ENCODE measurements at regions not wholly inside any gene's neighbourhood (a gene's known extent, or its start where the extent isn't known, plus 50 kb on each side); places are given as distances from the start of the nearest gene placed in this dataset.
"Not testable (repeated sequence)": the region's sequence is repeated elsewhere in the genome, so short reads cannot be mapped to it uniquely, and the experiment has no call there.

DNA sequence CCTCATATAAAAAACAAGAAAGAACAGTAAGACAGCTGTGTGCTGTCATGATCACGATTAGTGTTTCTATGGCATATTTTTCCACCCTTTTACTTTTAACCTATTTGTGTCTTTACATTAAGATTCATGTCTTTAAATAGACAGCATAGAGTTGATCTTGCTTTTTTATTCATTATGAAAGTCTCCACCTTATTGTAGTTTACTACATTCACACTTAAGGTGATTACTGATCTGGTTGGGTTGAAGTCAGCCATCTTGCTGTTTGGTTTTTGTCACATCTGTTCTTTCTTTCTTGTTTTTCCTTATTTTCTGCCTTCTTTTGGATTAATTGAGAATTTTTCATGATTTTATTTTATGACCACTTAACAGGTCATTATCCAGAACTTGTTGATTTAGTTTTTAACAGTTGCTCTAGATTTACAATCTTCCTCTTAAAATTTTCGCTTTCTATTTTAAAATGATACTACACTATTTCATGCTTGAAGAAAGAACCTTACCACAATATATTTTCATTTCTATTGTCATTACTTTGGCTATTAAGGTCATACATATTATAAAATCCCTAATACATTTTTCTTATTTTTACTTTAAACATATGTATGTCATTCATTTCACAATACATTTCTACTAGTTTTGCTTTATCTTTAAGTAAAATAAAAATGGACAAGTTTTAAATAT lies 292.5 kb downstream of the SH3GL2 start:
- Mint-ChIP-seq H3K36me3 (ENCODE audit: low read depth) (no peaks in the 10 kb centered on the region), H3K4me3 (no peak overlapping the region), H3K4me1 (ENCODE audit: low read depth) (no peaks in the 10 kb centered on the region), H3K27ac (no peak overlapping the region), H3K9me3 (peaks cover 17% of the 10 kb centered on the region), H3K27me3 (no peaks in the 10 kb centered on the region)
- intact Hi-C loops (cut with micrococcal nuclease), result loop anchor here (10.0 kb wide), 1 partner anchor 53 kb away; no protein-coding TSS in a partner anchor

DNA sequence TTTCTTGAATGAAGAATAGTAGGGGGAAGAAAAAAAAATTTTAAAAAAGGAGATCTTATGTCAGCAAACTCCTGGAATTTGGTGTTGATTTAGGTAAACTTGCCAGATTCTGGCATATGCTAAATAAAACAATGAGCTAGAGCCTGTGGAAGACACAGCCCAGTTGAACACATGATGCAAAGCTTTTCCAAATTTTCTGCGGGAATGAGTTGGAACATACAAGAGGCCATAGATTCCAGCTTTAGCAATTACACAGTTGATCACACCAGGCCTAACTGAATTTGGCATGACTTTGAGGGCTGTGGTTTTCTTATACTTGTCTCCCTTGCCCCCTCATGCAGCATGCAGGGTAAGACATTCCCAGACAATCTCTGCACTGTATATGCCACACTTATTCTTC lies 297.0 kb downstream of the SH3GL2 start:
- Mint-ChIP-seq H3K36me3 (ENCODE audit: low read depth) (no peaks in the 10 kb centered on the region), H3K27ac (no peak overlapping the region), H3K27me3 (no peaks in the 10 kb centered on the region), H3K9me3 (peaks cover 17% of the 10 kb centered on the region), H3K4me1 (ENCODE audit: low read depth) (no peaks in the 10 kb centered on the region), H3K4me3 (no peak overlapping the region)
- intact Hi-C loops (cut with micrococcal nuclease), result loop anchor here (10.0 kb wide), 1 partner anchor 49 kb away; no protein-coding TSS in a partner anchor

DNA sequence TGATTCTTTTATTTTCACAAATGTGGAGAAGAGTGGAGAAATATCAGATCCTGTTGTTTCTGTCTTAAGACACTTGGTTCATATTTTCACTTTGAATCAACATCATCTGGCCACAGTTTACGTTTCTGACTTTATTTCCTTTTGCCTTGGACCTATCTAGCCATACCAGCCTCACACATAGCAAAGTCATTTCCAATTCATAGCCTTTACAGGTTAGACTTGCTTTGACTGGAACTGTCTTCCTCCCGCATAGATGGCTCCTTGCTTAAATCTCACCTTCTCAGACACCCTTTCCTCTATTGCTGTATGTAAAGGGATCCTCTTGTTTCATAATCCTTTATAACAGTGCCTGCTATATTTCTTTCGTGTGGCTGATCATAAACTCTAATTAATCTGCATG lies 297.8 kb downstream of the SH3GL2 start:
- Mint-ChIP-seq H3K27ac (no peak overlapping the region), H3K4me3 (no peak overlapping the region), H3K9me3 (peaks cover 17% of the 10 kb centered on the region), H3K27me3 (no peaks in the 10 kb centered on the region), H3K4me1 (ENCODE audit: low read depth) (no peaks in the 10 kb centered on the region), H3K36me3 (ENCODE audit: low read depth) (no peaks in the 10 kb centered on the region)
- intact Hi-C loops (cut with micrococcal nuclease), result loop anchor here (10.0 kb wide), 1 partner anchor 48 kb away; no protein-coding TSS in a partner anchor

DNA sequence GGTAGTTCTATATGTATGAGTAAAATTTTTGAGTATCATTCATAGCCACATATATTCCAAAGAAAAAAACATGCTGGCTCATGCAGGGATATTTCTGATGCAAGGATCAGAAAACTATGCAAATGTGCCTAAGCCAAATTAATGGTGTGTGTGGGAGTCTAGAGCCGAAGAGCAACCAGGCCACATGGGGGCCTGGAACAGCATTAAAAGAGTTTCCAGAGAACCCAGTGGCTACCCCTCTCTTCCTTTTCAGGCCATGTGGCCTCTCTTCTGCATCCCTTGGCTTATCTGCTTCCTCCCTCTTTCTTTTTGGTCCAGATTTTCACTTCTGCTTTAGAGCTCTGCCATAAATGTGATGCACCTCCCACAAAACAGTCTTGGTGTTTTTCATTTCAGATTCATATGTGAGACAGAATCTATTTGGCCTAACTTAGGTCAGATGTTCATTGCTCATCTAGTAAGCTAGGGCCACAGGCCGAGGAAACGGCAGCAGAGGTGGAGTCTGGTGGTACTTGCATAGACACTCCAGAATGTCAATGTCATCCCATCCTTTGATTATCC lies 300.0 kb downstream of the SH3GL2 start:
- no peaks in the 10 kb centered on the region for H3K27me3 Mint-ChIP-seq
- H3K36me3 Mint-ChIP-seq (ENCODE audit: low read depth), result no peaks in the 10 kb centered on the region
- no peak overlapping the region for H3K4me3 Mint-ChIP-seq
- H3K9me3 Mint-ChIP-seq, result peaks cover 9% of the 10 kb centered on the region
- no peaks in the 10 kb centered on the region for H3K4me1 Mint-ChIP-seq (ENCODE audit: low read depth)
- no peak overlapping the region for H3K27ac Mint-ChIP-seq
- intact Hi-C loops (cut with micrococcal nuclease), result loop anchor here (10.0 kb wide), 1 partner anchor 46 kb away; no protein-coding TSS in a partner anchor

DNA sequence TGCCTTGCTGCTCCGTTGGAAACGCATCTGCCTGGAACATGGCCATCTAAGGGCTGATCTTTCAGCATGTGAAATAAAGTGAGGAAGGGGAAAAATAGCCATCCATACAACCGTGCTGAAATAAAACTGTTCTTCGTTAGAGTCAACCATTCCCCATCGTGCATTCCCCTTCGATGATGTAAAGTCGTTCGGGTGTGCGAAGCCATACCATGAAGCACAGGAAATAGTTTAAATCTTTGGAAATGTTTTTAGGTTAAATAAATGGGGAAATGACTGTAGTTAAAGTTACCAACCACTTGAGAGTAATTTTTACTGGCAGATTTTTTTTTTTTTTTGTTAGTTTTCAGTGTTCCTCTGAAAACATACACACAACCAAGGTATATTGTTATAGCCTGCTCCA lies 302.5 kb downstream of the SH3GL2 start:
- Mint-ChIP-seq H3K4me1 (ENCODE audit: low read depth) (no peaks in the 10 kb centered on the region), H3K27me3 (no peaks in the 10 kb centered on the region), H3K27ac (no peak overlapping the region), H3K4me3 (no peak overlapping the region), H3K9me3 (no peaks in the 10 kb centered on the region), H3K36me3 (ENCODE audit: low read depth) (no peaks in the 10 kb centered on the region)
- intact Hi-C loops (cut with micrococcal nuclease), result loop anchor here (10.0 kb wide), 1 partner anchor 57 kb away; no protein-coding TSS in a partner anchor

DNA sequence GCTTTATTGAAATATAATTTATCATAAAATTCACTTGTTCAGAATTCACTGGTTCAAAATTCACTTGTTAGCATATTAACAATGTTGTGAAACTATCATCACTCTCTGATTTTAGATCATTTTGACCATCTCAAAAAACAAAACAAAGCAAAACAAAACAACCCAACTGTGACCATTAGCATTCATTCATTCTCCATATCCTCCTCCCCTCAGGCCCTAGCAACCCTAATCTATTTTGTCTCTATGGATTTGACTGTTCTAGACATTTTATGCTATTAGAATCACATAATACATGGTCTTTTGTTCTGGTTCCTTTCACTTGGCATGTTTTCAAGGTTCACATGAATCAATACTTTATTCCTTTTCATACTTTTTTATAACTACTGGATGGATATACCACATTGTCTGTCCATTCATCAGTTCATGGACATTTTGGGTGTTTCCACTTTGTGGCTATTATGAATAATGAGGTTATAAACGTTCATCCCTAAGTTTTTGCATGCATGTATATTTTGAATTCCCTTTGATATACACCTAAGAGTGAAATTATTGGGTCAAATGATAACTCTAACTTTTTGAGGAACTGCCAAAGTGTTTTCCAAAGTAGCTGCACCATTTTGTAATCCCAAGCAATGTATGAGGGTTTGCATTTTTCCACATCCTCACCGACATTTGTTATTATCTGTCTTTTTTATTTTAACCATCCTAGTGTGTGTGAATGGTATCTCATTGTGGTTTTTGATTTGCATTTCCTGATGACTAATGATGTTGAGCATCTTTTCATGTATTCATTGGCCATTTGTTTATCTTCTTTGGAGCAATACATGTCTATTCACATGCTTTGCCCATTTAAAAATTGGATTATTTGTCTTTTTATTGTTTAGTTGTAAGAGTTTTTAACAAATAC lies 304.1 kb downstream of the SH3GL2 start:
- Mint-ChIP-seq H3K4me3 (no peak overlapping the region), H3K4me1 (ENCODE audit: low read depth) (no peaks in the 10 kb centered on the region), H3K27me3 (no peaks in the 10 kb centered on the region), H3K27ac (no peak overlapping the region), H3K9me3 (no peaks in the 10 kb centered on the region), H3K36me3 (ENCODE audit: low read depth) (no peaks in the 10 kb centered on the region)
- intact Hi-C loops (cut with micrococcal nuclease), result loop anchor here (10.0 kb wide), 1 partner anchor 58 kb away; no protein-coding TSS in a partner anchor

DNA sequence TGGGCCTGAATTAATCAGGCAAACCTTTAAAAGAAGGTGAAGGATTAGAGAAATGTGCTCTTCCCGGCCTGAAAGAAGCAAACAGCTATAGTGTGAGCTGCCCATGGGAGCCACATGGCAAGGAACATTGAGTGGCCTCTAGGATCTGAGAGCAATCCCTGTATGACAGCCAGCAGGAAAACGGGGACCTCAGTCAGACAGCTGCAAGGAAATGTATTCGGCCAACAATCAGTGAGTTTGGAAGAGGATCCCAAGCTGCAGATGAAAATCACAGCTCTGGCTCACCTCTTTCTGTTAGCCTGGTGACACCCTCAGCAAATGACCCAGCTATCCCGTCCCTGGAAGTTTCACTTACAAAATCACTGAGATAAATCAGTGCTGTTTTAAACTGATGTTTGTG lies 309.2 kb downstream of the SH3GL2 start:
- intact Hi-C loops (cut with micrococcal nuclease), result loop anchor here (10.0 kb wide), 1 partner anchor 63 kb away; no protein-coding TSS in a partner anchor
- no peak overlapping the region for H3K27ac Mint-ChIP-seq
- no peaks in the 10 kb centered on the region for H3K27me3 Mint-ChIP-seq
- H3K4me1 Mint-ChIP-seq (ENCODE audit: low read depth), result no peaks in the 10 kb centered on the region
- H3K4me3 Mint-ChIP-seq, result no peak overlapping the region
- no peaks in the 10 kb centered on the region for H3K9me3 Mint-ChIP-seq
- H3K36me3 Mint-ChIP-seq (ENCODE audit: low read depth), result no peaks in the 10 kb centered on the region

DNA sequence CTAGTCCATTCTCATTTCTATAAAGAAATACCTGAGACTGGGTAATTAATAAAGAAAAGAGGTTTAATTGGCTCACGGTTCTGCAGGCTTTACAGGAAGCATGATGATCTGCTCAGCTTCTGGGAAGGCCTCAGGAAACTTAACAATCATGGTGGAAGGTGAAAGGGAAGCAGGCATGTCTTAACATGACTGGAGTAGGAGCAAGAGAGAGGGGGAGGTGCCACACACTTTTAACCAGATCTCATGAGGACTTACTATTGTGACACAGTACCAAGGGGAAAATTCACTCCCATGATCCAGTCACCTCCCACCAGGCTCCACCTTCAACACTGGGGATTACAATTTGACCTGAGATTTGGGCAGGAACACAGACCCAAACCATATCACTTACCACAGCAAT lies 310.1 kb downstream of the SH3GL2 start:
- intact Hi-C loops (cut with micrococcal nuclease), result loop anchor here (10.0 kb wide), 1 partner anchor 64 kb away; no protein-coding TSS in a partner anchor
- not testable (repeated sequence) for H3K27ac Mint-ChIP-seq; H3K4me3 Mint-ChIP-seq; H3K36me3 Mint-ChIP-seq (ENCODE audit: low read depth); H3K4me1 Mint-ChIP-seq (ENCODE audit: low read depth); H3K27me3 Mint-ChIP-seq; H3K9me3 Mint-ChIP-seq

DNA sequence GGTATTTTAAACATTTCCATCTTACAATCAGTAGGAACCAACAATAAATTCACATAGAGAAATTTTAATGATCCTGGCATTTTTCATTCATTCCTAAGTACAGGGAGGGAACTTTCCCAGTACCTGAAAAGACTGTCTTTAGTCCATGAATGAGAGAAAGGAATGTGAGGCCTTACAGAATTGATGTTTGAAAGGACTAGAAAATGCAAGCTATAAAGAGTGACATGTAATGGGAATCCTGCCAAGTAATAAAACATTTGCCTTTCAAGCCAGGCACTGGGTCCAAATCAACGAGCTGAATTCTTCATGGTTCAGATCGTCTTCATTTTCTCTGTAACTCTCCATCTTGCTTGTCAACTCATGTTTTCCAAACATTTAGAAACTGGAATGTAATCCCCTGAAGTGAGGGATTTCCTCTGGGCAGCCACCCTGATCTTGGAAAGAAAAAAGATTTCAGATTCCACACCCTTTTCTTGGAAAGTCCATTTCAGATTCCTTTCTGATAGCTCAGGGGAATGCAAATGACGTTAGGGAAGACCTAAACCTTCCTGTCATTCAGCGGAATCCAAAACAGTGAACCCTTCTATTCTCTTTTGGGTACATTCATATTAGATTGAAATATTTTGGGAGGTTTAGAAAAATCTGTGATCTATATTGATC lies 315.8 kb downstream of the SH3GL2 start:
- Mint-ChIP-seq H3K27me3 (no peaks in the 10 kb centered on the region), H3K36me3 (ENCODE audit: low read depth) (no peaks in the 10 kb centered on the region), H3K9me3 (no peaks in the 10 kb centered on the region), H3K27ac (no peak overlapping the region), H3K4me3 (no peak overlapping the region), H3K4me1 (ENCODE audit: low read depth) (no peaks in the 10 kb centered on the region)
- intact Hi-C loops (cut with micrococcal nuclease), result no loop called here

DNA sequence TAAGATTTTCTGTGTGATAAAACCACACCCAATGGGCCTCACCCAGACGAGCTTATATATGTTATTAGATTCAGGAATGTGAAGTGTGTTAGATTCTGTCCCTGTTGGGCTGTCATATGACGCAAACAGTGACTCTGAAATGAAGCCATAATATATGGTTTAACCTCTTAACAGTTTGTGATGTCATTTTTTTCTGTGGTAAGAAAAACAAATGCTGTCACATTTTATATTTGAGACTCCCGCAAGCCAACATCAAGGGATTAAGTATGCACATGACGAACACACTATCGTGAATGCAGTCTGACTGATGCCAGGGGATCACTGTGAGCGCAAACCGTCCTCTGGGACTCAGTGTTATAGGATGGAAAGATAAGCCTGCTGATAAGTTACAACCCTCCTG lies 321.7 kb downstream of the SH3GL2 start:
- H3K9me3 Mint-ChIP-seq, result no peaks in the 10 kb centered on the region
- H3K36me3 Mint-ChIP-seq (ENCODE audit: low read depth), result no peaks in the 10 kb centered on the region
- no peak overlapping the region for H3K4me3 Mint-ChIP-seq
- intact Hi-C loops (cut with micrococcal nuclease), result no loop called here
- H3K4me1 Mint-ChIP-seq (ENCODE audit: low read depth), result no peaks in the 10 kb centered on the region
- H3K27ac Mint-ChIP-seq, result no peak overlapping the region
- H3K27me3 Mint-ChIP-seq, result peaks cover 4% of the 10 kb centered on the region

DNA sequence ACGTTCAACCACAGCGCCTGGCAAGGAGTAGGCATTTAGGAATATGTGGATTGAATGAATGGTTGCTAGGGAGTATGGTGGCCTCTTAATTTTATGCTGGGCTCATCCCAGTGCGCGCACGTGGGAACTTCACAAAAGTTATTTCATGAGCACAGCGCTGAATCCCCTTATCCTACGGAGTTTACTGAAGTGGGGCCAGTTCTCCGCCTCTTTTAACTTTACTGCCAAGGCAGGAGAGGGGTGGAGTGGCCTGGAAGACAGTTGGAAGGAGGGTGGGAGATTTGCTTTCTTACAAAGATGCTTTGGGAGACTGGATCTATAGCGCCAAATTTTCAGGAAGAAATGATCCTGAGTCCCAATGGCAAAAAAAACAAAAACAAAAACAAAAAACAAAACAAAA lies 326.5 kb downstream of the SH3GL2 start:
- peaks cover 32% of the 10 kb centered on the region for H3K27me3 Mint-ChIP-seq
- H3K4me3 Mint-ChIP-seq, result no peak overlapping the region
- H3K4me1 Mint-ChIP-seq (ENCODE audit: low read depth), result no peaks in the 10 kb centered on the region
- intact Hi-C loops (cut with micrococcal nuclease), result no loop called here
- H3K27ac Mint-ChIP-seq, result no peak overlapping the region
- H3K36me3 Mint-ChIP-seq (ENCODE audit: low read depth), result no peaks in the 10 kb centered on the region
- no peaks in the 10 kb centered on the region for H3K9me3 Mint-ChIP-seq

DNA sequence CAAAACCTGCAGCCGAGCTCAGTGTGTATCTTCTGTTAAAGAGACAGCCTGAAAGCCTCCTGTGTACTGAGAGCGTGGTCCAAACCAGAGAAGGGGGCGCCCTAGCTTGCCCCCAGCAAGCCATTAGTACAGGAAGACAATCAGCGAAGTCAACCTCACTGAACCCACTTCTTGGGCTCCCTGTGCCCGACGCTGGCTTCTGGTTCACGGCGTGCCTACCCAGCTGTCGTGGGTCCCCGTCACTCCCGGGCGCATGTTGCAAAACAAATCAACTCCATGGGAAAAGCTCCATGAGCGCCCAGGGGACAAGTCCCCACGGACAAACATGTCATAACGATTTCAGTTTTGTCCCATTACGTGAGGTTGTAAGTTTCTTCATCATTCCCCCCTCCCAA lies 326.9 kb downstream of the SH3GL2 start:
- Mint-ChIP-seq H3K9me3 (no peaks in the 10 kb centered on the region), H3K27me3 (peaks cover 32% of the 10 kb centered on the region), H3K4me1 (ENCODE audit: low read depth) (no peaks in the 10 kb centered on the region), H3K27ac (no peak overlapping the region), H3K4me3 (no peak overlapping the region), H3K36me3 (ENCODE audit: low read depth) (no peaks in the 10 kb centered on the region)
- intact Hi-C loops (cut with micrococcal nuclease), result no loop called here

DNA sequence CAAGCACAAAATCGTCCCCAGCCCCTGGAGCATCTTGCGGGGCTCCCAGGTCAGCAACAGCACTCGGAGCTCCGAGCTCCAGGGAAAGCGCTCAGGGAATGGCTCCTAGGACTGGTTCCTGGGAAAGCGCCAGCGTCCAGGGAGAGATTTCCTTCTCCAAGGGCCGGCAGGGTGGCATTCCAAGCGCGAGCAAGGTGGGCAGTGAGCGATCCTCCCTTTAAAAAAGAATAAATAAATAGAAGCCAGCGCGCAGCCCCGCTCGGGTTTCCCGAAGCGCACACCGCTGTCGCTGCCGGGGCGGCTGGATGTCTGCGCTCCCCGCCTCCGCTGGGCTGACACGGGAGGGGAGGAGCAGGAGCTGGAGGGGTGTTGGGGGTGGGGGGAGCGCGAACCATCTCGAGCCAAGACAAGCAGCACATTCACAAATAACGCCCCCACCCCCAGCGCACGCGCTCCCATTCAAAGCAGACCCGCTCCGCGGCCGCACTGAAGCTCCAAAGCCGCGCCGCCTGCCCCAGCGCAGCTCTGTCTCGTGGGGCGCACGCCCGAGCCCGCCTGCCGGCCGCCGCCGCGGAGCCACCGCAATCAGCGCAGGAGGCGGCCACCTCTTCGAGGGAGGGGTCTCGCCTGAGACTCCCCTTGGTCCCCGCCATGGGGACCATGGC lies 327.4 kb downstream of the SH3GL2 start:
- Mint-ChIP-seq H3K4me3 (no peak overlapping the region), H3K27me3 (peaks cover 32% of the 10 kb centered on the region), H3K9me3 (no peaks in the 10 kb centered on the region), H3K27ac (no peak overlapping the region), H3K4me1 (ENCODE audit: low read depth) (no peaks in the 10 kb centered on the region), H3K36me3 (ENCODE audit: low read depth) (no peaks in the 10 kb centered on the region)
- intact Hi-C loops (cut with micrococcal nuclease), result no loop called here
